GM12875 (cell line): ENCODE measurements at regions not wholly inside any gene's neighbourhood (a gene's known extent, or its start where the extent isn't known, plus 50 kb on each side); places are given as distances from the start of the nearest gene placed in this dataset.
"Not testable (repeated sequence)": the region's sequence is repeated elsewhere in the genome, so short reads cannot be mapped to it uniquely, and the experiment has no call there.

ENCODE experiments used
- H3K4me3 ChIP-seq: one replicate; pipeline ENCODE4 v1.5.1; 2011; ENCODE audit warnings: low read depth, low read length, control low read depth
- CTCF ChIP-seq: IDR thresholded peaks from 2 replicates; pipeline ENCODE4 v1.5.1; 2011; ENCODE audit warnings: low read depth, mild to moderate bottlenecking, control low read depth, inconsistent platforms, low read length, moderate library complexity, borderline replicate concordance; ENCODE audit not compliant: insufficient read depth

- H3K4me3 ChIP-seq, result no peak overlapping the region
- TF ChIP-seq CTCF, result no peak
Measured at GRCh38 chrX:87078231-87078630, 439.4 kb upstream of the KLHL4 start.

- no peak for TF ChIP-seq CTCF
- H3K4me3 ChIP-seq, result no peak overlapping the region
Measured at GRCh38 chrX:87098477-87098876, 419.1 kb upstream of the KLHL4 start.

- H3K4me3 ChIP-seq, result no peak overlapping the region
- TF ChIP-seq CTCF, result no peak
Measured at GRCh38 chrX:87105131-87105530, 412.5 kb upstream of the KLHL4 start.

DNA sequence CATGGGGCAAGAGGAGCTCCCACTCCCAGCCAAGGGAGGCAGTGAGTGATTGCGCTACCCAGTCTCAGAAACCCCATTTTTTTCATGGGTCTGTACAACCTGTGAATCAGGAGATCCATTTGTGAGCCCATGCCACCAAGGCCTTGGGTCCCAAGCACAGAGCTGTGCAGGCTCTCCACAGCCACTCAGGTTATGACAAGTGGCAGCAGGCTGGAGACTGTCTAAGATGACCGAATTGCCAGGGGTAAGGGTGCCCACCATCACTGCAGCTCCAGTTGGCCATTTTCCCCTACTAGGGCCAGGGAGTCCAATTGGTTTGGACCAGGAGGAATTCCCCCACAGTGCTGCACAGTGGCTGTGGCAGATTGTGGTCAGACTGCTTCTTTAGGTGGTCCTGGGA lies 407.5 kb upstream of the KLHL4 start:
- no peak overlapping the region for H3K4me3 ChIP-seq
- no peak for TF ChIP-seq CTCF

- no peak overlapping the region for H3K4me3 ChIP-seq
- TF ChIP-seq CTCF, result no peak
Measured at GRCh38 chrX:87140800-87141483, 376.7 kb upstream of the KLHL4 start.

DNA sequence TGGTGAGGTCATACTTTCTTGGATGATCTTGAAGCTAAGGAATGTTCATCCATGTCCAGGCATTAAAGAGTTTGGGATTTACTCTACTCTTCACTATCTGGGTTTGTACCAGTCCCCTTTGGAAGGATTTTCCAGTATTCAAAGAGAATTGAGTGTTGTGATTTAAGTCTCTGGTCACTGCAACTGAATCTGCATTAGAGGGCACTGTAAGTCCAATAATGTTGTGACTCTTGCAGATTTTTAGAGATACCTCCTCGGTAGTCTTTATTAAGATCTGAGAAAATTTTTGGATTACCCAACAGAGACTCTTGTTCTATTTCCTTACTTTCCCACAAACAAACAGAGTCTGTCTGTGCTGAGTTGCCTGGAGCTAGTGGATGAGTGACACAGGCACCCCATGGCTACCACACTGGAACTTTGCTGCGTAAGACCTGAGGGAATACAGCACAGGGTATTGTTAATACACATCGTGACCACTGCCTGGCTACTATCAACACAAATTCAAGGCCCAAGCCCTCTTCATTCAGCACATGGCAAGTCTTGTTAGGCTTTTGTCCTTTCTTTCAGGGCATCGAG lies 357.1 kb upstream of the KLHL4 start:
- H3K4me3 ChIP-seq, result no peak overlapping the region
- no peak for TF ChIP-seq CTCF

DNA sequence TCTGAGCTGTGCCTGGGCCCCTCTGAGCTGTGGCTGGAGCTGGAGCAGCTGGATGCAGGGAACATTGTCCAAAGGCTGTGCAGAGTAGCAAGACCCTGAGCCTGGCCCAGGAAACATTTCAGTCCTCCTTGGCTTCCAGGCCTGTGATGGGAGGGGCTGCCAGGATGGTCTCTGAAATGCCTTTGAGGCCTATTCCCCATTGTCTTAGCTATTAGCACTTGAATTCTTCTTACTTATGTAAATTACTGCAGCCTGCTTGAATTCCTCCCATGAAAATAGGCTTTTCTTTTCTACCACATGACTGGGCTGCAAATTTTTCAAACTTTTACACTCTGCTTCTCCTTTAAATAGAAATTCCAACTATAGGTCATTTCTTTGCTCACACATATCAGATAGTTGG lies 349.8 kb upstream of the KLHL4 start:
- TF ChIP-seq CTCF, result no peak
- no peak overlapping the region for H3K4me3 ChIP-seq

GRCh38 chrX:87178009-87178408 lies 339.6 kb upstream of the KLHL4 start:
- not testable (repeated sequence) for H3K4me3 ChIP-seq
